ENCODE measurements at regions not wholly inside any gene's neighbourhood (a gene's known extent, or its start where the extent isn't known, plus 50 kb on each side); places are given as distances from the start of the nearest gene placed in this dataset.

GRCh38 chr3:88784925-88785324, 322.5 kb upstream of the EPHA3 start:
- Histone ChIP-seq H3K27ac (ENCODE audit: low read depth, low read length) (no peak overlapping the region), H3K36me3 (ENCODE audit: control insufficient read depth, insufficient read depth, low read length) (no peaks in the 10 kb centered on the region), H3K9me3 (ENCODE audit: control insufficient read depth, insufficient read depth, low read length) (peaks cover 6% of the 10 kb centered on the region), H3K9ac (ENCODE audit: low read depth, low read length) (no peak overlapping the region), H3K27me3 (ENCODE audit: control insufficient read depth, insufficient read depth, low read length) (no peaks in the 10 kb centered on the region), H3K4me3 (ENCODE audit: low read depth, low read length) (no peak overlapping the region), H3K4me1 (ENCODE audit: control insufficient read depth, insufficient read depth, low read length) (no peaks in the 10 kb centered on the region)

DNA sequence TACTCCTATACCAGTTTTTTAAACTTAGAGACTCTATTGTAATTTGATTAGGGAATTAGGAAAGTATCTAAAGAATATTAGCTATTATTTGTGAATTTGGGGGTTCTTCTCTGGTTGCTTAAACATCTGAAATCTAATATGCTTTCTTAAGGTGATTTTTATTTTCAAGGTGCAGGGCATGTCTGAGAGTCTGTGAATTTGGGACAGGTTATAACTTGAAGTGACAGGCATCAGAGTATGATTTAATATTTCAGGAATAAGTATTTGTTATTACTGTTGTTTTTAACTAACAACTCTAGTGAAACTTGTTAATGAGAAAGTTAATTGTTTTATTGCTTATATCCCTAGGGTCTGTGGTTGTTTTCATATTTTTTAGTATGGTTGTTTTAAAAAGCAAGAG, 321.6 kb upstream of the EPHA3 start:
- Histone ChIP-seq H3K4me1 (ENCODE audit: control insufficient read depth, insufficient read depth, low read length) (no peaks in the 10 kb centered on the region), H3K27ac (ENCODE audit: low read depth, low read length) (no peak overlapping the region), H3K27me3 (ENCODE audit: control insufficient read depth, insufficient read depth, low read length) (no peaks in the 10 kb centered on the region), H3K36me3 (ENCODE audit: control insufficient read depth, insufficient read depth, low read length) (no peaks in the 10 kb centered on the region), H3K9ac (ENCODE audit: low read depth, low read length) (no peak overlapping the region), H3K4me3 (ENCODE audit: low read depth, low read length) (no peak overlapping the region), H3K9me3 (ENCODE audit: control insufficient read depth, insufficient read depth, low read length) (peaks cover 6% of the 10 kb centered on the region)

DNA sequence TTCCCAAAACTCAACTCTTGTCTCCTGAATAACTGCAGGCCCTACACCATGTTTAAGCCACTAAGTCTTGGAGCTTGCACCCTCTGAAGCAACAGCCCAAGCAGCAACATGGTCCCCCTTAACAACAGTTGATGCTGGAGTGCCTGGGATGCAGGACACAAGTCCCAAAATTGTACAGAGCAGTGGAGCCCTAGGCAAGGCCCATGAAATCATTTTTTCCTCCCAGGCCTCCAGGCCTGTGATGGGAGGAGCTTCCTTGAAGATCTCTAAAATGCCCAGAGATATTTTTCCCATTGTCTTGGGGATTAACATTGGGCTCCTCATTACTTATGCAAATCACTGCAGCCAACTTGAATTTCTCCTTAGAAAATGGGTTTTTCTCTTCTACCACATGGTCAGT, 311.9 kb upstream of the EPHA3 start:
- Histone ChIP-seq H3K36me3 (ENCODE audit: control insufficient read depth, insufficient read depth, low read length) (no peaks in the 10 kb centered on the region), H3K27me3 (ENCODE audit: control insufficient read depth, insufficient read depth, low read length) (no peaks in the 10 kb centered on the region), H3K4me1 (ENCODE audit: control insufficient read depth, insufficient read depth, low read length) (no peaks in the 10 kb centered on the region), H3K9ac (ENCODE audit: low read depth, low read length) (no peak overlapping the region), H3K4me3 (ENCODE audit: low read depth, low read length) (no peak overlapping the region), H3K27ac (ENCODE audit: low read depth, low read length) (no peak overlapping the region), H3K9me3 (ENCODE audit: control insufficient read depth, insufficient read depth, low read length) (peaks cover 29% of the 10 kb centered on the region)

GRCh38 chr3:88807491-88808105, 299.8 kb upstream of the EPHA3 start:
- Histone ChIP-seq H3K9me3 (ENCODE audit: control insufficient read depth, insufficient read depth, low read length) (no peaks in the 10 kb centered on the region), H3K4me1 (ENCODE audit: control insufficient read depth, insufficient read depth, low read length) (peaks cover 4% of the 10 kb centered on the region), H3K9ac (ENCODE audit: low read depth, low read length) (no peak overlapping the region), H3K36me3 (ENCODE audit: control insufficient read depth, insufficient read depth, low read length) (no peaks in the 10 kb centered on the region), H3K27ac (ENCODE audit: low read depth, low read length) (no peak overlapping the region), H3K27me3 (ENCODE audit: control insufficient read depth, insufficient read depth, low read length) (no peaks in the 10 kb centered on the region), H3K4me3 (ENCODE audit: low read depth, low read length) (no peak overlapping the region; the same call in 1 of the 2 replicates)

DNA sequence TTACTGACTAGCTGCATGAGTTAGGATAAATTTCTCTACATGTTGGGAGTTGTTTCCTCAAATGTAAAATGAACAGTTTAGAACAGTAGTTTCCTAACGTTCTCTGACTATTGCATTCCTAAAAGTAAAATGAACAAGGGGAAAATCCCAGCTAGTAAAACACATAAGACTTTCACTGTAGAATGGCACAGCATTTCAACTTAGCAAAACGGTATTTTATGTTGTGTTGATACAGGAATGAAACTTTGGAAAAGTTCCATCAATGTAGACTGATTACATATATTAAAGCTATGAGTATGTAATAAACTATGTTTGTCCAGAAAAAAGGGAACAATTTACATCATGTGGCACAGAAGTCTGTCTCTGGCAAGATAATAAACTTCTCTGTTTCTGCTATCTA, 297.4 kb upstream of the EPHA3 start:
- no peaks in the 10 kb centered on the region for H3K9me3 ChIP-seq (ENCODE audit: control insufficient read depth, insufficient read depth, low read length)
- H3K27me3 ChIP-seq (ENCODE audit: control insufficient read depth, insufficient read depth, low read length) = no peaks in the 10 kb centered on the region
- no peak overlapping the region for H3K4me3 ChIP-seq (ENCODE audit: low read depth, low read length)
- peaks cover 4% of the 10 kb centered on the region for H3K4me1 ChIP-seq (ENCODE audit: control insufficient read depth, insufficient read depth, low read length)
- H3K36me3 ChIP-seq (ENCODE audit: control insufficient read depth, insufficient read depth, low read length) = no peaks in the 10 kb centered on the region
- H3K9ac ChIP-seq (ENCODE audit: low read depth, low read length) = no peak overlapping the region
- H3K27ac ChIP-seq (ENCODE audit: low read depth, low read length) = no peak overlapping the region

DNA sequence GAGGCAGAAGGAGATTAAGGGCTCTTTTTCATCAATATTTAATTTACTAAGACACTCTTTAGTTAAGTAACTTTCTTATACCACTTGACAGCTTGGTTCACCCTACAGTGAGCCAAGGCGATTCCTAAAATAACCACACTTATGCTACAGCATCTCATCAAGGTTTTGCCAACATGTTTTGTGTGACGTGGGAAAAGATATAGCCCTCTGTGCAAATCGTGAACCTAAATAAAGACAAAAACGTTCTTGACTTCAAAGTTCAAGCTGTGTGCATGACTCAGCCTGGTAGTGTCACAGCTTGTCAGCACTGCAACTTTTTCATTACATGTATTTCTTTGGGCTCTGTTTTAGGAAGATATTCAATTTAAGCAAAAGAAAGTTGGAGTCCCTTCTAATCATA, 297.0 kb upstream of the EPHA3 start:
- H3K4me1 ChIP-seq (ENCODE audit: control insufficient read depth, insufficient read depth, low read length) = peaks cover 4% of the 10 kb centered on the region
- H3K9ac ChIP-seq (ENCODE audit: low read depth, low read length) = no peak overlapping the region
- no peak overlapping the region for H3K4me3 ChIP-seq (ENCODE audit: low read depth, low read length)
- H3K27me3 ChIP-seq (ENCODE audit: control insufficient read depth, insufficient read depth, low read length) = no peaks in the 10 kb centered on the region
- no peaks in the 10 kb centered on the region for H3K36me3 ChIP-seq (ENCODE audit: control insufficient read depth, insufficient read depth, low read length)
- H3K9me3 ChIP-seq (ENCODE audit: control insufficient read depth, insufficient read depth, low read length) = no peaks in the 10 kb centered on the region
- no peak overlapping the region for H3K27ac ChIP-seq (ENCODE audit: low read depth, low read length)

GRCh38 chr3:88811096-88811495, 296.3 kb upstream of the EPHA3 start:
- H3K27me3 ChIP-seq (ENCODE audit: control insufficient read depth, insufficient read depth, low read length) = no peaks in the 10 kb centered on the region

GRCh38 chr3:88812576-88812975, 294.8 kb upstream of the EPHA3 start:
- no peak overlapping the region for H3K4me3 ChIP-seq (ENCODE audit: low read depth, low read length)
- no peak overlapping the region for H3K9ac ChIP-seq (ENCODE audit: low read depth, low read length)
- H3K9me3 ChIP-seq (ENCODE audit: control insufficient read depth, insufficient read depth, low read length) = no peaks in the 10 kb centered on the region
- no peak overlapping the region for H3K27ac ChIP-seq (ENCODE audit: low read depth, low read length)
- H3K36me3 ChIP-seq (ENCODE audit: control insufficient read depth, insufficient read depth, low read length) = no peaks in the 10 kb centered on the region
- H3K4me1 ChIP-seq (ENCODE audit: control insufficient read depth, insufficient read depth, low read length) = peaks cover 4% of the 10 kb centered on the region
- H3K27me3 ChIP-seq (ENCODE audit: control insufficient read depth, insufficient read depth, low read length) = no peaks in the 10 kb centered on the region

More at GRCh38 chr3:88811096-88811495, 296.3 kb upstream of the EPHA3 start:
- Histone ChIP-seq H3K27ac (ENCODE audit: low read depth, low read length) (no peak overlapping the region), H3K9ac (ENCODE audit: low read depth, low read length) (no peak overlapping the region), H3K36me3 (ENCODE audit: control insufficient read depth, insufficient read depth, low read length) (no peaks in the 10 kb centered on the region), H3K9me3 (ENCODE audit: control insufficient read depth, insufficient read depth, low read length) (no peaks in the 10 kb centered on the region), H3K4me1 (ENCODE audit: control insufficient read depth, insufficient read depth, low read length) (peaks cover 4% of the 10 kb centered on the region), H3K4me3 (ENCODE audit: low read depth, low read length) (no peak overlapping the region)

- Histone ChIP-seq H3K4me1 (ENCODE audit: control insufficient read depth, insufficient read depth, low read length) (no peaks in the 10 kb centered on the region), H3K27ac (ENCODE audit: low read depth, low read length) (no peak overlapping the region), H3K36me3 (ENCODE audit: control insufficient read depth, insufficient read depth, low read length) (no peaks in the 10 kb centered on the region), H3K9ac (ENCODE audit: low read depth, low read length) (no peak overlapping the region), H3K27me3 (ENCODE audit: control insufficient read depth, insufficient read depth, low read length) (no peaks in the 10 kb centered on the region), H3K9me3 (ENCODE audit: control insufficient read depth, insufficient read depth, low read length) (no peaks in the 10 kb centered on the region), H3K4me3 (ENCODE audit: low read depth, low read length) (no peak overlapping the region)
Measured at GRCh38 chr3:88816445-88816844, 291.0 kb upstream of the EPHA3 start.

DNA sequence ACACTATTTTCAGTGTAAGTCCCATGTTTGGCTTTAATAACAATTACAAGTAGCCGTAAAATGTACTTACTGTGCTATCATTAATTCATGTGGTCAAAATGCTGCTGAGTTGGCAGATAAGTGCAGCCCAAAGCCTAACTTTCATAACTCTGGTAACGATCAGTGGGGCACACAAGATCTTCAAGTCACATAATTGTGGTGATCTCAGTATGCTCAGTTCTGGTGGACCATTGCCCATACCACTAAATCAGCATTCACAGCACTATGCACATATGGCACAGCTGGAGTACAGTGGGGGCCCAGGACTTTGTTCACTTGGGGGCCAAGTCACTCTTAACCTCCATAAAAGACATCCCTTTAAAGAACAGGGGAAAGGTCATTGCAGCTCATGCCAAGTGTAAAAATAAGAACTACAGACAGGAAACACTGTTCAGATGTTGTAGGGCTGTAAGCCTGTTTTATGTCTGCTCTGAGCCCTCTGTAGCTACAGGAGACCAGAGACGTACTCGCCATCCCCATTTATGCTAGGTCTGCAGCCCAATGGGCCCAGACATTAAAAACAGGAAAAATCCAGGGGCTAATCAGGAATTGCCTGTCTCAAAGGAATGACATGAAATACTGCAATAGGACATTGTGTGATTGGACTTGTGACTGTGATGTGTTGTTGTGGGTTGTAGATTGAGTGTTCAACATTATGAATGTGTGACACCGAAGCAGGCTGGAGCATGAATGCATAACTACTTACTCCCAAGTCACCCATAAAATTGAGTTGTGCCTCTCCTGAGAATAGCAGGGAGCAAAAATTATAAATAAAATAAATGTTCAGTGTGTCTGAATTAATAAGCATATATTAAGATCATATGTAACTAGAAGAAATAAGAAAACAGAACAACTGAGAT, 282.5 kb upstream of the EPHA3 start:
- H3K27ac ChIP-seq (ENCODE audit: low read depth, low read length) = no peak overlapping the region
- H3K36me3 ChIP-seq (ENCODE audit: control insufficient read depth, insufficient read depth, low read length) = no peaks in the 10 kb centered on the region
- no peak overlapping the region for H3K4me3 ChIP-seq (ENCODE audit: low read depth, low read length)
- H3K9me3 ChIP-seq (ENCODE audit: control insufficient read depth, insufficient read depth, low read length) = no peaks in the 10 kb centered on the region
- H3K27me3 ChIP-seq (ENCODE audit: control insufficient read depth, insufficient read depth, low read length) = no peaks in the 10 kb centered on the region
- H3K4me1 ChIP-seq (ENCODE audit: control insufficient read depth, insufficient read depth, low read length) = no peaks in the 10 kb centered on the region
- no peak overlapping the region for H3K9ac ChIP-seq (ENCODE audit: low read depth, low read length)

GRCh38 chr3:88828466-88828865, 279.0 kb upstream of the EPHA3 start:
- no peak overlapping the region for H3K9ac ChIP-seq (ENCODE audit: low read depth, low read length)
- H3K36me3 ChIP-seq (ENCODE audit: control insufficient read depth, insufficient read depth, low read length) = no peaks in the 10 kb centered on the region
- H3K4me1 ChIP-seq (ENCODE audit: control insufficient read depth, insufficient read depth, low read length) = no peaks in the 10 kb centered on the region
- H3K9me3 ChIP-seq (ENCODE audit: control insufficient read depth, insufficient read depth, low read length) = no peaks in the 10 kb centered on the region
- no peak overlapping the region for H3K4me3 ChIP-seq (ENCODE audit: low read depth, low read length)
- no peak overlapping the region for H3K27ac ChIP-seq (ENCODE audit: low read depth, low read length)
- H3K27me3 ChIP-seq (ENCODE audit: control insufficient read depth, insufficient read depth, low read length) = no peaks in the 10 kb centered on the region
